Sigmoid colon (tissue), 4 donors: ENCODE measurements at regions not wholly inside any gene's neighbourhood (a gene's known extent, or its start where the extent isn't known, plus 50 kb on each side); places are given as distances from the start of the nearest gene placed in this dataset.

Experiments
- CTCF ChIP-seq, 4 experiments: fragments of 450-650 bp in 3 of 4; fragments of 200-600 bp in 1 of 4; IDR thresholded peaks; one replicate each; pipeline ENCODE4 v1.5.1; 2016 to 2019; ENCODE audit warnings: antibody characterized with exemption in 4 of 4, mild to moderate bottlenecking in 3 of 4, moderate library complexity in 2 of 4
- EP300 ChIP-seq, 4 donors: sonication (generic); formaldehyde crosslinking; IDR thresholded peaks; one replicate each; pipeline ENCODE4 v1.6.1; 2017; ENCODE audit warnings: antibody characterized with exemption in 4 of 4
- POLR2A ChIP-seq, 2 donors: fragments of 450-650 bp; IDR thresholded peaks; one replicate each; pipeline ENCODE4 v1.6.1; 2016; ENCODE audit warnings: antibody characterized with exemption in 2 of 2, mild to moderate bottlenecking in 2 of 2, moderate library complexity in 2 of 2
- POLR2AphosphoS5 ChIP-seq, 4 donors: sonication (generic); formaldehyde crosslinking; IDR thresholded peaks; one replicate each; pipeline ENCODE4 v1.6.1; 2017; ENCODE audit warnings: antibody characterized with exemption in 4 of 4

- no peak for TF ChIP-seq CTCF (IDR thresholded peaks at IDR 0.05)
- TF ChIP-seq POLR2A (IDR thresholded peaks at IDR 0.05), result no peak
- TF ChIP-seq POLR2AphosphoS5 (IDR thresholded peaks at IDR 0.05), result no peak
- no peak for TF ChIP-seq EP300 (IDR thresholded peaks at IDR 0.05)
Observed at GRCh38 chr10:83678850-83679249, 460.5 kb upstream of the GHITM start.
